GM23338 (cell line): ENCODE measurements at regions not wholly inside any gene's neighbourhood (a gene's known extent, or its start where the extent isn't known, plus 50 kb on each side); places are given as distances from the start of the nearest gene placed in this dataset.

ENCODE experiments used
- ATAC-seq: fragments of 200-7000 bp; cut with Tn5 transposase; 3 replicates; pipeline ENCODE4 v1.9.1; 2020
- DNase-seq: peaks from one replicate; pipeline ENCODE4 v3.0.0-alpha.2; 2015; ENCODE audit warnings: low spot score
- H2AFZ ChIP-seq: fragments of 200-600 bp; sonication (generic); 2 replicates; pipeline ENCODE4 v1.8.0; 2016; ENCODE audit warnings: antibody characterized with exemption, mild to moderate bottlenecking, moderate library complexity
- H3F3A ChIP-seq: fragments of 200-600 bp; sonication (generic); replicated peaks from 2 replicates; pipeline ENCODE4 v1.8.0; 2017; ENCODE audit warnings: antibody characterized with exemption, mixed run types, low read depth
- H3K27ac ChIP-seq: fragments of 200-600 bp; sonication (generic); 2 replicates; pipeline ENCODE4 v1.6.1; 2016; ENCODE audit warnings: low read depth
- H3K27me3 ChIP-seq: fragments of 200-600 bp; sonication (generic); 2 replicates; pipeline ENCODE4 v1.8.0; 2016; ENCODE audit warnings: mild to moderate bottlenecking, mixed run types, moderate library complexity; ENCODE audit not compliant: insufficient read depth
- H3K36me3 ChIP-seq: fragments of 200-600 bp; sonication (generic); 2 replicates; pipeline ENCODE4 v1.8.0; 2016; ENCODE audit warnings: mild to moderate bottlenecking; ENCODE audit not compliant: insufficient read depth
- H3K4me1 ChIP-seq: fragments of 200-600 bp; sonication (generic); 2 replicates; pipeline ENCODE4 v1.8.0; 2016; ENCODE audit warnings: mild to moderate bottlenecking, moderate library complexity; ENCODE audit not compliant: insufficient read depth
- H3K4me2 ChIP-seq: fragments of 200-600 bp; sonication (generic); 2 replicates; pipeline ENCODE4 v1.7.1; 2017; ENCODE audit warnings: mixed run types
- H3K4me3 ChIP-seq: fragments of 200-600 bp; sonication (generic); 2 replicates; pipeline ENCODE4 v1.6.1; 2016; ENCODE audit warnings: mixed run types
- H3K79me2 ChIP-seq: fragments of 200-600 bp; sonication (generic); replicated peaks from 2 replicates; pipeline ENCODE4 v1.8.0; 2017; ENCODE audit warnings: mild to moderate bottlenecking; ENCODE audit not compliant: insufficient read depth
- H3K9me2 ChIP-seq: fragments of 200-600 bp; sonication (generic); 2 replicates; pipeline ENCODE4 v1.8.0; 2017; ENCODE audit not compliant: insufficient read depth
- H4K20me1 ChIP-seq: fragments of 200-600 bp; sonication (generic); replicated peaks from 2 replicates; pipeline ENCODE4 v1.8.0; 2017; ENCODE audit warnings: mild to moderate bottlenecking; ENCODE audit not compliant: insufficient read depth
- H3K27ac Mint-ChIP-seq: 2 replicates; pipeline ENCODE4 v1.8.0; 2020; ENCODE audit warnings: inconsistent platforms, mild to moderate bottlenecking, moderate library complexity, mixed read lengths
- H3K27me3 Mint-ChIP-seq: 3 replicates; pipeline ENCODE4 v1.8.0; 2022; ENCODE audit warnings: low read depth, mild to moderate bottlenecking, moderate library complexity, mixed read lengths, inconsistent platforms; ENCODE audit not compliant: insufficient read depth, poor library complexity
- H3K36me3 Mint-ChIP-seq: 3 replicates; pipeline ENCODE4 v1.8.0; 2021; ENCODE audit warnings: low read depth, mild to moderate bottlenecking, inconsistent platforms, moderate library complexity, mixed read lengths
- H3K4me1 Mint-ChIP-seq: 3 replicates; pipeline ENCODE4 v1.8.0; 2020; ENCODE audit warnings: mild to moderate bottlenecking, inconsistent platforms, mixed read lengths
- H3K4me3 Mint-ChIP-seq: 3 replicates; pipeline ENCODE4 v1.8.0; 2021; ENCODE audit warnings: moderate library complexity, mild to moderate bottlenecking, inconsistent platforms, mixed read lengths
- H3K9me3 Mint-ChIP-seq: 3 replicates; pipeline ENCODE4 v1.8.0; 2020; ENCODE audit warnings: moderate library complexity, mild to moderate bottlenecking, inconsistent platforms, mixed read lengths
- CREB1 ChIP-seq: fragments of 250-450 bp; sonication (Bioruptor Pico); IDR thresholded peaks from 2 replicates; pipeline ENCODE4 v1.5.0; 2020; ENCODE audit warnings: low read depth, mild to moderate bottlenecking, moderate library complexity
- EZH2 ChIP-seq: fragments of 200-600 bp; sonication (generic); IDR thresholded peaks from one replicate; pipeline ENCODE4 v1.8.0; 2017; ENCODE audit warnings: antibody characterized with exemption, mild to moderate bottlenecking, low read depth; ENCODE audit not compliant: unreplicated experiment
- EZH2phosphoT487 ChIP-seq: fragments of 200-600 bp; sonication (generic); IDR thresholded peaks from one replicate; pipeline ENCODE4 v1.8.1; 2018; ENCODE audit warnings: antibody characterized with exemption; ENCODE audit not compliant: unreplicated experiment
- JUNB ChIP-seq: IDR thresholded peaks from one replicate; pipeline ENCODE4 v1.6.1; 2016; ENCODE audit warnings: antibody characterized with exemption; ENCODE audit not compliant: unreplicated experiment
- NANOG ChIP-seq: IDR thresholded peaks from 2 replicates; pipeline ENCODE4 v1.6.1; 2016; ENCODE audit warnings: antibody characterized with exemption, borderline replicate concordance
- POLR2AphosphoS5 ChIP-seq: IDR thresholded peaks from 2 replicates; pipeline ENCODE4 v1.6.1; 2016; ENCODE audit warnings: antibody characterized with exemption, low read depth
- STAT1 ChIP-seq: IDR thresholded peaks from one replicate; pipeline ENCODE4 v1.6.1; 2016; ENCODE audit warnings: antibody characterized with exemption; ENCODE audit not compliant: unreplicated experiment
- ZNF114 ChIP-seq: fragments of 250-450 bp; sonication (Bioruptor Pico); IDR thresholded peaks from 2 replicates; pipeline ENCODE4 v1.5.0; 2020; ENCODE audit warnings: mild to moderate bottlenecking, moderate library complexity
- ZNF331 ChIP-seq: fragments of 250-450 bp; sonication (Bioruptor Pico); IDR thresholded peaks from 2 replicates; pipeline ENCODE4 v1.5.0; 2020; ENCODE audit warnings: low read depth, mild to moderate bottlenecking, moderate library complexity
- TF ChIP-seq, protein P1 (sequence below): IDR thresholded peaks from 2 replicates; pipeline ENCODE4 v1.6.1; 2016; ENCODE audit warnings: antibody characterized with exemption
- TF ChIP-seq, protein P2 (sequence below): fragments of 250-450 bp; sonication (Bioruptor Pico); IDR thresholded peaks from 2 replicates; pipeline ENCODE4 v1.5.0; 2020; ENCODE audit warnings: mild to moderate bottlenecking, moderate library complexity
- TF ChIP-seq, protein P3 (sequence below): IDR thresholded peaks from one replicate; pipeline ENCODE4 v1.6.1; 2018; ENCODE audit warnings: antibody characterized with exemption; ENCODE audit not compliant: unreplicated experiment
- TF ChIP-seq, protein P4 (sequence below), 2 experiments: fragments of 200-600 bp in 1 of 2; sonication (generic) in 1 of 2; conservative IDR thresholded peaks; 2 replicates each; pipeline versions ENCODE4 v1.5.1 to v1.6.1; 2016 to 2017; ENCODE audit warnings: antibody characterized with exemption in 2 of 2, low read depth in 2 of 2, mild to moderate bottlenecking in 2 of 2, moderate library complexity in 1 of 2

DNA sequence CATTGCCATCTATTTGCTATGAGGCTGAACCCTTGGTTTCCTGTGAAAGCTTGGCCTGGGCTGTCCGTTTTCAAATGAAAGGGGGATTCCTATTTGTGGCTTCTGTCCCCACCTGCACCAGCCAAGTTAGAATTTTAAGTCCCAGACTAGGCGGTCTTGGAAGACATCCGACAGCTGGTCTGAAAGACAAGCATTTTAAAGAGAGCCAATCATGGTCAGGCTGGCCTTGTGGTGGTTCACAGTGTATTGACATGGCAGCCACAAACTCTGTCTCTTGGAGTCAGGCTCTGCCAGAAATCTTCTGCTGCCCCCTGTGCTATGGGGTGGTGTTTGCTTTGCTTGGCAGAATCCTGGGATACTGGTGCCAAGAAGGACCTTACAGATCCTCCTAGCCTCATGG is 319.2 kb upstream of the MOCS1 start:
- Mint-ChIP-seq H3K4me3 (no peak overlapping the region), H3K36me3 (no peaks in the 10 kb centered on the region), H3K9me3 (no peaks in the 10 kb centered on the region), H3K27me3 (peaks cover 1% of the 10 kb centered on the region), H3K4me1 (peaks cover under 1% of the 10 kb centered on the region), H3K27ac (no peak overlapping the region)
- Histone ChIP-seq H3F3A (no peaks in the 10 kb centered on the region), H2AFZ (no peak overlapping the region), H3K79me2 (no peaks in the 10 kb centered on the region), H4K20me1 (no peaks in the 10 kb centered on the region), H3K27ac (no peak overlapping the region), H3K27me3 (no peaks in the 10 kb centered on the region), H3K9me2 (no peaks in the 10 kb centered on the region), H3K36me3 (no peaks in the 10 kb centered on the region), H3K4me3 (no peak overlapping the region), H3K4me2 (no peak overlapping the region), H3K4me1 (no peaks in the 10 kb centered on the region; the same call in 1 of the 2 replicates)
- ATAC-seq, result no peak
- DNase-seq, result no peak
- TF ChIP-seq STAT1, result no peak
- TF ChIP-seq, protein P1, sequence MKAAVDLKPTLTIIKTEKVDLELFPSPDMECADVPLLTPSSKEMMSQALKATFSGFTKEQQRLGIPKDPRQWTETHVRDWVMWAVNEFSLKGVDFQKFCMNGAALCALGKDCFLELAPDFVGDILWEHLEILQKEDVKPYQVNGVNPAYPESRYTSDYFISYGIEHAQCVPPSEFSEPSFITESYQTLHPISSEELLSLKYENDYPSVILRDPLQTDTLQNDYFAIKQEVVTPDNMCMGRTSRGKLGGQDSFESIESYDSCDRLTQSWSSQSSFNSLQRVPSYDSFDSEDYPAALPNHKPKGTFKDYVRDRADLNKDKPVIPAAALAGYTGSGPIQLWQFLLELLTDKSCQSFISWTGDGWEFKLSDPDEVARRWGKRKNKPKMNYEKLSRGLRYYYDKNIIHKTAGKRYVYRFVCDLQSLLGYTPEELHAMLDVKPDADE, result no peak
- no peak for TF ChIP-seq NANOG
- TF ChIP-seq, protein P2, sequence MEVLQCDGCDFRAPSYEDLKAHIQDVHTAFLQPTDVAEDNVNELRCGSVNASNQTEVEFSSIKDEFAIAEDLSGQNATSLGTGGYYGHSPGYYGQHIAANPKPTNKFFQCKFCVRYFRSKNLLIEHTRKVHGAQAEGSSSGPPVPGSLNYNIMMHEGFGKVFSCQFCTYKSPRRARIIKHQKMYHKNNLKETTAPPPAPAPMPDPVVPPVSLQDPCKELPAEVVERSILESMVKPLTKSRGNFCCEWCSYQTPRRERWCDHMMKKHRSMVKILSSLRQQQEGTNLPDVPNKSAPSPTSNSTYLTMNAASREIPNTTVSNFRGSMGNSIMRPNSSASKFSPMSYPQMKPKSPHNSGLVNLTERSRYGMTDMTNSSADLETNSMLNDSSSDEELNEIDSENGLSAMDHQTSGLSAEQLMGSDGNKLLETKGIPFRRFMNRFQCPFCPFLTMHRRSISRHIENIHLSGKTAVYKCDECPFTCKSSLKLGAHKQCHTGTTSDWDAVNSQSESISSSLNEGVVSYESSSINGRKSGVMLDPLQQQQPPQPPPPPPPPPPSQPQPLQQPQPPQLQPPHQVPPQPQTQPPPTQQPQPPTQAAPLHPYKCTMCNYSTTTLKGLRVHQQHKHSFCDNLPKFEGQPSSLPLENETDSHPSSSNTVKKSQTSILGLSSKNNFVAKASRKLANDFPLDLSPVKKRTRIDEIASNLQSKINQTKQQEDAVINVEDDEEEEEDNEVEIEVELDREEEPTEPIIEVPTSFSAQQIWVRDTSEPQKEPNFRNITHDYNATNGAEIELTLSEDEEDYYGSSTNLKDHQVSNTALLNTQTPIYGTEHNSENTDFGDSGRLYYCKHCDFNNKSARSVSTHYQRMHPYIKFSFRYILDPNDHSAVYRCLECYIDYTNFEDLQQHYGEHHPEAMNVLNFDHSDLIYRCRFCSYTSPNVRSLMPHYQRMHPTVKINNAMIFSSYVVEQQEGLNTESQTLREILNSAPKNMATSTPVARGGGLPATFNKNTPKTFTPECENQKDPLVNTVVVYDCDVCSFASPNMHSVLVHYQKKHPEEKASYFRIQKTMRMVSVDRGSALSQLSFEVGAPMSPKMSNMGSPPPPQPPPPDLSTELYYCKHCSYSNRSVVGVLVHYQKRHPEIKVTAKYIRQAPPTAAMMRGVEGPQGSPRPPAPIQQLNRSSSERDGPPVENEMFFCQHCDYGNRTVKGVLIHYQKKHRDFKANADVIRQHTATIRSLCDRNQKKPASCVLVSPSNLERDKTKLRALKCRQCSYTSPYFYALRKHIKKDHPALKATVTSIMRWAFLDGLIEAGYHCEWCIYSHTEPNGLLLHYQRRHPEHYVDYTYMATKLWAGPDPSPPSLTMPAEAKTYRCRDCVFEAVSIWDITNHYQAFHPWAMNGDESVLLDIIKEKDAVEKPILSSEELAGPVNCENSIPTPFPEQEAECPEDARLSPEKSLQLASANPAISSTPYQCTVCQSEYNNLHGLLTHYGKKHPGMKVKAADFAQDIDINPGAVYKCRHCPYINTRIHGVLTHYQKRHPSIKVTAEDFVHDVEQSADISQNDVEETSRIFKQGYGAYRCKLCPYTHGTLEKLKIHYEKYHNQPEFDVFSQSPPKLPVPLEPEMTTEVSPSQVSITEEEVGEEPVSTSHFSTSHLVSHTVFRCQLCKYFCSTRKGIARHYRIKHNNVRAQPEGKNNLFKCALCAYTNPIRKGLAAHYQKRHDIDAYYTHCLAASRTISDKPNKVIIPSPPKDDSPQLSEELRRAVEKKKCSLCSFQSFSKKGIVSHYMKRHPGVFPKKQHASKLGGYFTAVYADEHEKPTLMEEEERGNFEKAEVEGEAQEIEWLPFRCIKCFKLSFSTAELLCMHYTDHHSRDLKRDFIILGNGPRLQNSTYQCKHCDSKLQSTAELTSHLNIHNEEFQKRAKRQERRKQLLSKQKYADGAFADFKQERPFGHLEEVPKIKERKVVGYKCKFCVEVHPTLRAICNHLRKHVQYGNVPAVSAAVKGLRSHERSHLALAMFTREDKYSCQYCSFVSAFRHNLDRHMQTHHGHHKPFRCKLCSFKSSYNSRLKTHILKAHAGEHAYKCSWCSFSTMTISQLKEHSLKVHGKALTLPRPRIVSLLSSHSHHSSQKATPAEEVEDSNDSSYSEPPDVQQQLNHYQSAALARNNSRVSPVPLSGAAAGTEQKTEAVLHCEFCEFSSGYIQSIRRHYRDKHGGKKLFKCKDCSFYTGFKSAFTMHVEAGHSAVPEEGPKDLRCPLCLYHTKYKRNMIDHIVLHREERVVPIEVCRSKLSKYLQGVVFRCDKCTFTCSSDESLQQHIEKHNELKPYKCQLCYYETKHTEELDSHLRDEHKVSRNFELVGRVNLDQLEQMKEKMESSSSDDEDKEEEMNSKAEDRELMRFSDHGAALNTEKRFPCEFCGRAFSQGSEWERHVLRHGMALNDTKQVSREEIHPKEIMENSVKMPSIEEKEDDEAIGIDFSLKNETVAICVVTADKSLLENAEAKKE (CRISPR knock-in tag), result no peak
- no peak for TF ChIP-seq ZNF331 (CRISPR knock-in tag)
- no peak for TF ChIP-seq POLR2AphosphoS5
- TF ChIP-seq, protein P3, sequence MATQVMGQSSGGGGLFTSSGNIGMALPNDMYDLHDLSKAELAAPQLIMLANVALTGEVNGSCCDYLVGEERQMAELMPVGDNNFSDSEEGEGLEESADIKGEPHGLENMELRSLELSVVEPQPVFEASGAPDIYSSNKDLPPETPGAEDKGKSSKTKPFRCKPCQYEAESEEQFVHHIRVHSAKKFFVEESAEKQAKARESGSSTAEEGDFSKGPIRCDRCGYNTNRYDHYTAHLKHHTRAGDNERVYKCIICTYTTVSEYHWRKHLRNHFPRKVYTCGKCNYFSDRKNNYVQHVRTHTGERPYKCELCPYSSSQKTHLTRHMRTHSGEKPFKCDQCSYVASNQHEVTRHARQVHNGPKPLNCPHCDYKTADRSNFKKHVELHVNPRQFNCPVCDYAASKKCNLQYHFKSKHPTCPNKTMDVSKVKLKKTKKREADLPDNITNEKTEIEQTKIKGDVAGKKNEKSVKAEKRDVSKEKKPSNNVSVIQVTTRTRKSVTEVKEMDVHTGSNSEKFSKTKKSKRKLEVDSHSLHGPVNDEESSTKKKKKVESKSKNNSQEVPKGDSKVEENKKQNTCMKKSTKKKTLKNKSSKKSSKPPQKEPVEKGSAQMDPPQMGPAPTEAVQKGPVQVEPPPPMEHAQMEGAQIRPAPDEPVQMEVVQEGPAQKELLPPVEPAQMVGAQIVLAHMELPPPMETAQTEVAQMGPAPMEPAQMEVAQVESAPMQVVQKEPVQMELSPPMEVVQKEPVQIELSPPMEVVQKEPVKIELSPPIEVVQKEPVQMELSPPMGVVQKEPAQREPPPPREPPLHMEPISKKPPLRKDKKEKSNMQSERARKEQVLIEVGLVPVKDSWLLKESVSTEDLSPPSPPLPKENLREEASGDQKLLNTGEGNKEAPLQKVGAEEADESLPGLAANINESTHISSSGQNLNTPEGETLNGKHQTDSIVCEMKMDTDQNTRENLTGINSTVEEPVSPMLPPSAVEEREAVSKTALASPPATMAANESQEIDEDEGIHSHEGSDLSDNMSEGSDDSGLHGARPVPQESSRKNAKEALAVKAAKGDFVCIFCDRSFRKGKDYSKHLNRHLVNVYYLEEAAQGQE, result no peak
- TF ChIP-seq JUNB, result no peak
- TF ChIP-seq EZH2, result no peak
- no peak for TF ChIP-seq CREB1 (CRISPR knock-in tag)
- TF ChIP-seq ZNF114 (CRISPR knock-in tag), result no peak
- no peak for TF ChIP-seq EZH2phosphoT487
- TF ChIP-seq, protein P4, sequence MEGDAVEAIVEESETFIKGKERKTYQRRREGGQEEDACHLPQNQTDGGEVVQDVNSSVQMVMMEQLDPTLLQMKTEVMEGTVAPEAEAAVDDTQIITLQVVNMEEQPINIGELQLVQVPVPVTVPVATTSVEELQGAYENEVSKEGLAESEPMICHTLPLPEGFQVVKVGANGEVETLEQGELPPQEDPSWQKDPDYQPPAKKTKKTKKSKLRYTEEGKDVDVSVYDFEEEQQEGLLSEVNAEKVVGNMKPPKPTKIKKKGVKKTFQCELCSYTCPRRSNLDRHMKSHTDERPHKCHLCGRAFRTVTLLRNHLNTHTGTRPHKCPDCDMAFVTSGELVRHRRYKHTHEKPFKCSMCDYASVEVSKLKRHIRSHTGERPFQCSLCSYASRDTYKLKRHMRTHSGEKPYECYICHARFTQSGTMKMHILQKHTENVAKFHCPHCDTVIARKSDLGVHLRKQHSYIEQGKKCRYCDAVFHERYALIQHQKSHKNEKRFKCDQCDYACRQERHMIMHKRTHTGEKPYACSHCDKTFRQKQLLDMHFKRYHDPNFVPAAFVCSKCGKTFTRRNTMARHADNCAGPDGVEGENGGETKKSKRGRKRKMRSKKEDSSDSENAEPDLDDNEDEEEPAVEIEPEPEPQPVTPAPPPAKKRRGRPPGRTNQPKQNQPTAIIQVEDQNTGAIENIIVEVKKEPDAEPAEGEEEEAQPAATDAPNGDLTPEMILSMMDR (conservative IDR thresholded peaks at IDR 0.05; ENCODE audit: low read depth in 2 of 2), result no peak
